Fibroblast of mammary gland (primary cell): ENCODE measurements at regions not wholly inside any gene's neighbourhood (a gene's known extent, or its start where the extent isn't known, plus 50 kb on each side); places are given as distances from the start of the nearest gene placed in this dataset.

Experiments
- DNase-seq: peaks from one replicate; pipeline ENCODE4 v3.0.0-alpha.2; 2010; ENCODE audit warnings: low read depth
- H3K4me3 ChIP-seq: 2 replicates; pipeline ENCODE4 v1.5.1; 2011; ENCODE audit warnings: low read depth, mild to moderate bottlenecking, low read length, moderate library complexity; ENCODE audit not compliant: control insufficient read depth
- TF ChIP-seq, protein P1 (sequence below): conservative IDR thresholded peaks from 2 replicates; pipeline ENCODE4 v1.5.1; 2011; ENCODE audit warnings: low read depth, low read length, inconsistent platforms; ENCODE audit not compliant: control insufficient read depth, insufficient read depth

- TF ChIP-seq, protein P1, sequence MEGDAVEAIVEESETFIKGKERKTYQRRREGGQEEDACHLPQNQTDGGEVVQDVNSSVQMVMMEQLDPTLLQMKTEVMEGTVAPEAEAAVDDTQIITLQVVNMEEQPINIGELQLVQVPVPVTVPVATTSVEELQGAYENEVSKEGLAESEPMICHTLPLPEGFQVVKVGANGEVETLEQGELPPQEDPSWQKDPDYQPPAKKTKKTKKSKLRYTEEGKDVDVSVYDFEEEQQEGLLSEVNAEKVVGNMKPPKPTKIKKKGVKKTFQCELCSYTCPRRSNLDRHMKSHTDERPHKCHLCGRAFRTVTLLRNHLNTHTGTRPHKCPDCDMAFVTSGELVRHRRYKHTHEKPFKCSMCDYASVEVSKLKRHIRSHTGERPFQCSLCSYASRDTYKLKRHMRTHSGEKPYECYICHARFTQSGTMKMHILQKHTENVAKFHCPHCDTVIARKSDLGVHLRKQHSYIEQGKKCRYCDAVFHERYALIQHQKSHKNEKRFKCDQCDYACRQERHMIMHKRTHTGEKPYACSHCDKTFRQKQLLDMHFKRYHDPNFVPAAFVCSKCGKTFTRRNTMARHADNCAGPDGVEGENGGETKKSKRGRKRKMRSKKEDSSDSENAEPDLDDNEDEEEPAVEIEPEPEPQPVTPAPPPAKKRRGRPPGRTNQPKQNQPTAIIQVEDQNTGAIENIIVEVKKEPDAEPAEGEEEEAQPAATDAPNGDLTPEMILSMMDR: no peak
- peak; percentile 95 for DNase-seq
- no peak overlapping the region for H3K4me3 ChIP-seq
Observed at GRCh38 chr1:185646202-185646683, 87.9 kb upstream of the HMCN1 start.

DNA sequence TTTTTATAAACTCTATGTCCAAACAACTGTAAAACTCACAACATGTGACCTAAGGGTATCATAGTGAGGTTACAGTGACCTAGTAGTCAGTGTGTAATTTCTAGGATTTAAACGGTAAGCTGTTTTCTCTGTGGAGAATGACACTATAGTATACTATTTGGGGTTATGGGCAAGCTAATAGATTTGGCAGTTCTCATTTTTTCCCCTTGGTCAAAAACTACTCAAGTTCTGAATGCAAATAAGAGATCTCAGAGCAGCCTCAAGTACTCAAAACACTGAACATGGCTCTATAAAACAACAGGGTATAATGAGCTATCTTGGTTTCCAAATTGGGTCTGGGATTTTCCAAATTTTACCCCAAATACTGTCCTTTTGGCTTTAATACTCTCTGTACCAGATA lies 88.5 kb upstream of the HMCN1 start:
- DNase-seq: no peak
- H3K4me3 ChIP-seq: no peak overlapping the region
- TF ChIP-seq, protein P1: no peak

GRCh38 chr1:185645162-185645640 lies 89.0 kb upstream of the HMCN1 start:
- TF ChIP-seq, protein P1: no peak

GRCh38 chr1:185644531-185644930 lies 89.7 kb upstream of the HMCN1 start:
- peak; percentile 24 for DNase-seq
- TF ChIP-seq, protein P1: no peak
- no peak overlapping the region for H3K4me3 ChIP-seq

More at GRCh38 chr1:185645162-185645640, 89.0 kb upstream of the HMCN1 start:
- DNase-seq: no peak
- H3K4me3 ChIP-seq: no peak overlapping the region

DNA sequence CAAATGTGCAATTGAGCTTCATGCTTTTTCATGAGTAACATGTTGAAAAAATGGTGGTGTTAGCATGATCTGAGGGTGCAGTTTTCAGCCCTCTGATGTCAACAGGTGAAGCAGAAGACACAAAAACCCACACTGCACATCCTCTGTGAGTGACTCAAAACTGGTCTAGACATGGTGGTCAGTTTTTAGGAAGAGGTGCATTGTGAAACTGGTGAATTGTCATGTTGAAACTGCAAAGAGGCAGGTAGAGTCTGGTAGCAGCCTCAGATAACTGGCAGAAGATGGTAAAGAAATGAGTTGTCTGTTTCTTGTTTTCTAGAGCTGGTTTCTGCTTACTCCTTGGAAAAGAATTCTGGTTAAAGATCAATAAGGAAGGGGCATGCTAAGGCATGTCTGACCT lies 97.3 kb upstream of the HMCN1 start:
- no peak for DNase-seq
- TF ChIP-seq, protein P1: no peak
- no peak overlapping the region for H3K4me3 ChIP-seq

GRCh38 chr1:185634704-185635103 lies 99.5 kb upstream of the HMCN1 start:
- no peak overlapping the region for H3K4me3 ChIP-seq
- DNase-seq: no peak
- TF ChIP-seq, protein P1: no peak

DNA sequence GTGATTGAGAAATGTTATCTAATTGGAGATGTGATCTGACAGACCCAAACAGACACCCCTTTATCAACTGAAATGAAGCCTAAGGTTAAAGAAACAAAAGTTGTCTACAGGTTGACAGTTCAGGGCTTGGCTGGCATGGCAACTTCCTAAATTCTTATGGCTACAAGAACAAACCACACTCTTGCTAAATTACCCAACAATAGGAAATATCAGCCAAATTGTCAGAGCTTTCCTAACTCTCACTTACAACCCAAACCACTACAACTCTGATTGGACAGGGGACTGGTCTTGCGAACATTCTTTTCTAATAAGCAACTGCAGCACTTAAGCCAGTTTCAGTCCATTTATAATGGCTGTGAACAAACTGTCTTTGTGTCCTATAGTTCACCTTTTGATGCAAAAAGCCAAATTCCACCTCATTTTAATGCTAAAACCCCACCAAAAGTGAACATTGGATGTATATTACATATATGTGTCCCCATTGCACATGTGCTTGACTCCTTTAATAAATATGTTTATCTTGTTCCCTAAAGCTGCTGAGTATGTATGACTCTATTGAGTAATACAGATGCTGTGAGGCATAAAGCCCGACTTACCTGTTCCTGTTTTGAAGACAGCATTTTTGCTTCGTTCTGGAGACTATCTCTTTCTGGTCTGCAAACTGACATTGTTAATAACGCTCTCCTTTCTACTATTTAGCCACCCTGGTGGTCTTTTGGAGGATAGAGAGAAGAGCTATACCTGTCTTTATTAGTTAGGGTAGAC lies 101.3 kb upstream of the HMCN1 start:
- peak; percentile 59 for DNase-seq
- TF ChIP-seq, protein P1: no peak
- no peak overlapping the region for H3K4me3 ChIP-seq
